ENCODE measurements at regions not wholly inside any gene's neighbourhood (a gene's known extent, or its start where the extent isn't known, plus 50 kb on each side); places are given as distances from the start of the nearest gene placed in this dataset.

DNA sequence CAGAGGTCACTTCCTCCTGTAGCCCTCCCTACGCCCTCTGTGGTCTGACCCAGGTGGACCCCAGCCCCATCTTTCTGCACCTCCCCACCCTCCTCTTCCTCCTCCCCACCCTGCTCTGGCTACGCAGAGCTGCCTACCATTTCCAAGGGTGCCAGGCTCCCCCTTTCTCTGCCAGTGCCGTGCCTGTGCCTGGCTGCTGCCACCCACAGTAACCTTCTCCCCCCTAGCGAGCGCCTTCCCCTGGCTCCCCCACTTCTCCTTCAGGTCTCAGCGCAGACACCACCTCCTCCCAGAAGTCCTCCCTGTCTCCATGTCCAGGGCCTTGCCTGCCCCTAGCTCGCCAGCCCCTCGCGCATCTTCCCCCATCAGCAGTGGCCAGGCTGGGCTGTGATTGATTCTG is 471.5 kb downstream of the PTPRU start:
- no peaks in the 10 kb centered on the region for H3K36me3 Mint-ChIP-seq (ENCODE audit: low read depth)
- H3K4me3 Mint-ChIP-seq = no peak overlapping the region
- no peaks in the 10 kb centered on the region for H3K9me3 Mint-ChIP-seq
- H3K27me3 Mint-ChIP-seq = peaks cover 26% of the 10 kb centered on the region
- H3K27ac Mint-ChIP-seq = no peak overlapping the region
- intact Hi-C loops (cut with micrococcal nuclease) = no loop called here
- H3K4me1 Mint-ChIP-seq (ENCODE audit: low read depth) = peaks cover 46% of the 10 kb centered on the region

DNA sequence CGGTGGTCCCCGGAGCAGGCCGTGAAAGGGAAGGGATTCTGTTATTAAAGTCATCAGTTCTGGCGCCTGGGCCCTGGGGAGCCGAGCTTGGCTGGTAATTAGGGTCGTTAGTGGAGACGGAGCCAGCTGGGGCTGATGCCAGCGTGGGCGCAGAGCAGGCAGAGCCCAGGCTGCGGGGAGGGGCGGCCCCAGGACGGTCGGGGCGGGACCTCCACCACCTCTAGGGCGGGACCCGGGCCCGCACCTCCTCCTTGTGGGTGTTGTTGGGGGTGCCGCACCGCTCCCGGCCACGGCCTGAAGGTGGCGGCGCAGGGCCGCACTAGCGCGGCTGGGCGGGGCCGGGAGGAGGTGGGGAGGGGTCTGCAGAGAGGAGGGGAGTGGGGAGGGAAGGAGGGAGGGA is 470.6 kb downstream of the PTPRU start:
- Mint-ChIP-seq H3K36me3 (ENCODE audit: low read depth) (no peaks in the 10 kb centered on the region), H3K4me1 (ENCODE audit: low read depth) (peaks cover 37% of the 10 kb centered on the region), H3K9me3 (no peaks in the 10 kb centered on the region), H3K4me3 (no peak overlapping the region), H3K27ac (no peak overlapping the region), H3K27me3 (peaks cover 28% of the 10 kb centered on the region)
- intact Hi-C loops (cut with micrococcal nuclease) = no loop called here

DNA sequence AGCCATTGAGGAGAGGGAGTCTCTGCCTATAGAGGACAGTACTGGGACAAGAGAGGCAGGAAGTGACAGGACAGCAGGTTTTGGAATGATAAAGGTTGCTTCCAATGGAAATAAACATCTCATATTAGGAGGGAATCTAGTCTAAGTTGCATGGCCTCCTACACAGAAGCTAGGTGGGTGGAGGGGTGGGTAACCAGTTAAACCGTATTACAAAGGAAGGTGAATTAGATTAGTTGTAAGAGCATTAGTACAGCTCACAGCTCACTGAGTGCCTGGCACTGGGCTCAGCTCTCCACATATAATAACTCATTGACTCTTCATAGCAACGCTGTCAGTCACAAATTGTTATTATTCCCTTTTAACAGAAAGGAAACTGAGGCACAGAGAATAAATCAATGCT is 468.1 kb downstream of the PTPRU start:
- intact Hi-C loops (cut with micrococcal nuclease) = no loop called here
- no peaks in the 10 kb centered on the region for H3K36me3 Mint-ChIP-seq (ENCODE audit: low read depth)
- H3K4me3 Mint-ChIP-seq = no peak overlapping the region
- H3K27ac Mint-ChIP-seq = no peak overlapping the region
- peaks cover 28% of the 10 kb centered on the region for H3K27me3 Mint-ChIP-seq
- no peaks in the 10 kb centered on the region for H3K9me3 Mint-ChIP-seq
- H3K4me1 Mint-ChIP-seq (ENCODE audit: low read depth) = peaks cover 17% of the 10 kb centered on the region

DNA sequence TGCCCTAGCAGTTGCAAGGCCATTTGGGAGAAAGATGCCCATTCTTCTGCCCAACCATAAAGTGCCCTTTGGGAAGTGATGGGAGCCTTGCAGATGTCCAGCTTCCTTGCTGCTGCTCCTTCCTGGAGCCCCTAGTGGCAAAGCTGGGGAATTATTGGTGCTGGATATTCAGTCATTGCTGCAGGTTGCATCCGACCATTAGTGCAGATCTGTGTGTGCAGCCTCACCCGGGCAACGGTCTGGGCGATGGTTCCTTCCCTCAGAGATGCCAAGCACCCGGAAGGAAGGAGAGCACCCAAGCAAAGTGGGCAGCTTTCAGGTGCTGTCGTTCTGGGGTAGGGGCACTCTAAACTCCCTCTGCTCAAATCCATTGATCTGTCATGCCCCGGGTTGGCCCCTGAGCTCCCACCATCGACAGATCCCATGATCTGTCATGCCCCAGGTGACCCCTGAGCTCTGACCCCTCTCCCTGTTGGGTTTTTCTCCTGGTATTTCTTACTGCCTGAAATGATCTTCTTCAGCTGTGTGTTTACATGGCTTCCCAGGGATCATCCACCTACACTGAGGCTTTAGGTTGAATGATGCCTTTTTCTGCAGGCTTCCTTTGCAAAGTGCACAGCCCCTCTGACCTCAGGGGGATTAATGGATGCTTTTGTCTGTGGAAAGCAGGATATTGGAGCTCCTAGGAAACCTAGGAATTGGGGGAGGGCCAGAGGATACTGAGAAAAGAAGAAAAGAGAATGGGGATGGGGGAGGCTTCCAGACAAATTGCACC is 467.5 kb downstream of the PTPRU start:
- H3K4me3 Mint-ChIP-seq = no peak overlapping the region
- H3K27me3 Mint-ChIP-seq = peaks cover 30% of the 10 kb centered on the region
- H3K36me3 Mint-ChIP-seq (ENCODE audit: low read depth) = no peaks in the 10 kb centered on the region
- peaks cover 10% of the 10 kb centered on the region for H3K4me1 Mint-ChIP-seq (ENCODE audit: low read depth)
- intact Hi-C loops (cut with micrococcal nuclease) = no loop called here
- H3K27ac Mint-ChIP-seq = no peak overlapping the region
- no peaks in the 10 kb centered on the region for H3K9me3 Mint-ChIP-seq

DNA sequence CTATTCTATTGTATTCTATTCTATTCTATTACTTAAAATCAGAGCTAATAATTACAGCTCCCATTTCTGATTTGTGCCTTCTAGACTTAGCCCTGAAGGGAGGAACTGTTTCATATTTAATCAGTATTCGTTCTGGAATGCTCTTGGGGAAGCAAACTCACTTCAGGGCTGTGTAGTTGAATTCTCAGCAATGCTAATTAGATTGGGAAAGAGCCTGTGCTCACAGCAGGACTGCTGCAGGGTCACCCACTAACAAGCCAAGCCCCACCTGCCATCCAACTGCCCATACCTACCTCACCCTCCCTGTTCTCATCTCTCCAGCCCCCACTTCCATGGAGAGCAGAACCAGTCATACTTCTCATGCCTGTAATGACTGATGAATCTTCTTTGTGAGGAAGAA is 464.2 kb downstream of the PTPRU start:
- Mint-ChIP-seq H3K4me3 (no peak overlapping the region), H3K27me3 (peaks cover 16% of the 10 kb centered on the region), H3K9me3 (no peaks in the 10 kb centered on the region), H3K36me3 (ENCODE audit: low read depth) (no peaks in the 10 kb centered on the region), H3K4me1 (ENCODE audit: low read depth) (no peaks in the 10 kb centered on the region), H3K27ac (no peak overlapping the region)
- intact Hi-C loops (cut with micrococcal nuclease) = no loop called here

DNA sequence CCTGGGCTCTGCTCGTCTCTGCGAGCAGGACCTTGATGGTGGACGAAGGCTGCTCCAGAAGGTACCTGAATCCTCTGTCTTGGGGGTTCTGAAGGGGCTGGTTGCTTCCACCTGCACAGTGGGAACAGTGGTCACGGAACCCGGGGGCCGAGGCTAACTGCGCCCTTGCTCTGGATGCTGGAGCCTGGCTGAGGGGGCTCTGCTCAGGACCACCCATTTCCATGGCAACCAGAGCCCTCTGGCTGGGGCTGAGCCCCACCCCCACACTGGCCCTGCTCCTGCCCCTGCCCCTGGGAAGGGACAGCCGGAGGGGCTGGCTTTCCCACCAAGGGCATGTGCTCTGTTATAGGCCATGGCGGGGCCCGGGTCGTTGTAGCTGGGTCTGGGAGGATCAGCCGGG is 462.3 kb downstream of the PTPRU start:
- Mint-ChIP-seq H3K4me3 (no peak overlapping the region), H3K9me3 (no peaks in the 10 kb centered on the region), H3K27ac (no peak overlapping the region), H3K36me3 (ENCODE audit: low read depth) (no peaks in the 10 kb centered on the region), H3K4me1 (ENCODE audit: low read depth) (no peaks in the 10 kb centered on the region), H3K27me3 (peaks cover 4% of the 10 kb centered on the region)
- intact Hi-C loops (cut with micrococcal nuclease) = no loop called here

DNA sequence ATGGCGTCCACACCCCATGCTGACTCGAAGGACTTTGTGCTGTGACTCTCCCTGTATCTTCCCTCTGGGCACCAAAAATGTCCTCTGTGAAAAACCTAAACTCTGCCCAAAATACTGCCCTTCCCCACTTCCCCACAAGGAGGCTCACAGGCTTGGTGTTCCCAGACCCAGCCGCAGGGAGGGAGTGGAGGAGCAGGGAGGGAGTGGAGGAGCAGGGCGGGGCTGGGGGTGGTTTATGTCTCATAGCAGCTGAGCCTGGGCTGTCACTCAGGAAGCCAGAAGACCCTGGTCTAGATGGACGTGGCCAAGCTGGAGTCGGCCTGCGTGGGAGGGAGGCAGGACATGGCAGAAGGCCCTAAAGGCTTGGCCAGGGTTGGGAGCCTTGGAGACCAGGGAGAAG is 461.7 kb downstream of the PTPRU start:
- Mint-ChIP-seq H3K4me3 (no peak overlapping the region), H3K4me1 (ENCODE audit: low read depth) (no peaks in the 10 kb centered on the region), H3K9me3 (no peaks in the 10 kb centered on the region), H3K36me3 (ENCODE audit: low read depth) (no peaks in the 10 kb centered on the region), H3K27ac (no peak overlapping the region), H3K27me3 (peaks cover 4% of the 10 kb centered on the region)
- intact Hi-C loops (cut with micrococcal nuclease) = no loop called here

DNA sequence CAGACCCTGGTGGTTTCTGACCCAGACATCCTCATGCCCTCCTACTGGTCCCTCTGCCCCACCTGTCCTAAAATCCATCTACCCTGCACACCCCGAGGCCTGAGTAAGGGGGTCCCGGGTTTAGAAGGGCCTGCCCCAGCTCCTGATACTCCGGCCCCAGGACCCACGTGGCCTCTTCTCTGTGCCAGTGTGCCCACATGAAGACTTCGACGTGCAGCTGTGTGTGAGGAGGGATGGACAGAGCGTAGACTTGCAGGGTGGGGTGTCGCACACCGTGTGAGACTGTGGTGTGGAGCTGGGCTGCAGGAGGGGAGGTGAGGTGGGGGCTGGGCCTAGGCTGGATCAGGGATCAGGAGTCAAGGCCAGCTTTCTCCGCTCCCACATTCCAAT is 461.1 kb downstream of the PTPRU start:
- Mint-ChIP-seq H3K27me3 (peaks cover 4% of the 10 kb centered on the region), H3K4me1 (ENCODE audit: low read depth) (no peaks in the 10 kb centered on the region), H3K9me3 (no peaks in the 10 kb centered on the region), H3K27ac (no peak overlapping the region), H3K4me3 (no peak overlapping the region), H3K36me3 (ENCODE audit: low read depth) (no peaks in the 10 kb centered on the region)
- intact Hi-C loops (cut with micrococcal nuclease) = no loop called here

DNA sequence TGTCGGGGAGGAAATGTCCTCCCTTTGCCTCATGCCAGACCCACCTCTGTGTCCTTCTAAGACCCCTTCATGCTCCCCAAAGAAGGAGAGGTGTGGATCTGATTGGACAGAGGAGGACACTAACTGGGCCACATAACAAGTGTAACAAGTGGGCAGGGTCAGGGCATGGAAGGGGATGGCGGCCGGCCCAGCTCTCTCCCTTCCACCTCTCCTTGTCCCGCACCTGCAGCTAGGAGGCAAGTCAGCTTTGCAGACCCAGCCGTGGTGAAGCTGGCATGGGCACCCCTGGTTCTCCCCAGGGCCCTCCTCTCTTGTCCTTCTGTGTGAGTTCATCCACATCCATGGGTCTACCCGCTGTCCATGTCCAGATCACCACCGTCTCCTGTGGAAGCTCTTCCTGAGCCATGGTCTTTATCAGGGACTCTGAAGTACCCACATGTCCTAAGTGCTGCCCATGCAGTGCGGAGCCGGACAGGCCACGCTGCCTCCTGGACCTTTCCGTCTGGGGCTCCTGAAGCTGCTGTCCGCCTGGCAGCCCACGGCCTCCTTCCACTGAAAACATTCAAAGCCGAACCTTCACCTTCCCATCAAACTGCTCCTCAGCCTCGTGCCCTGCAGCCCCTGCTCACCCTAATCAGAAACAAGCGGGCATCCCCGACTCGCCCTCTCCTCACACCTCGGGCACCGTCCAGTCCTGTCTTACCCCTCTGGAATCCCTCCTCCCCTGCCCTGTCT is 460.5 kb downstream of the PTPRU start:
- intact Hi-C loops (cut with micrococcal nuclease) = no loop called here
- Mint-ChIP-seq H3K4me3 (no peak overlapping the region), H3K27me3 (peaks cover 2% of the 10 kb centered on the region), H3K9me3 (no peaks in the 10 kb centered on the region), H3K27ac (no peak overlapping the region), H3K36me3 (ENCODE audit: low read depth) (no peaks in the 10 kb centered on the region), H3K4me1 (ENCODE audit: low read depth) (peaks cover 5% of the 10 kb centered on the region)

DNA sequence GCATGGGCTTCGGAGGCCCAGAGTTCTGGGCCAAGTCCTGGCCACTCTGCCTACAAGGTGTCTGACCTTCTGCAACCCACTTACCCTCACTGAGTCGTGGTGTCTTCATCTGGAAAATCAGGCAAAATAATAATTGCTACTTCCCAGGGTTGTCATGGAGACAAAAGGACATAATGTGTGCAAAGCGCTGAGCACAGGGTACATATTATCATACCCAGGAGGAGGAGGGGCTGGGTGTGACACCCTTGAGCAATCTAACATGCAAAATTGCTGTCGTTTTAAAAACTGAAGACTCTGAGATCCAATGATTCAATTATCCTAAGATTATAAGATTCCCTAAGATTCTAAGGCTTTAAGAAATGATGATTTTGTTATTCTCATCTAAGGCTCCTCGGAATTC is 459.5 kb downstream of the PTPRU start:
- H3K27ac Mint-ChIP-seq = no peak overlapping the region
- H3K4me3 Mint-ChIP-seq = no peak overlapping the region
- intact Hi-C loops (cut with micrococcal nuclease) = no loop called here
- no peaks in the 10 kb centered on the region for H3K9me3 Mint-ChIP-seq
- peaks cover 2% of the 10 kb centered on the region for H3K27me3 Mint-ChIP-seq
- H3K4me1 Mint-ChIP-seq (ENCODE audit: low read depth) = peaks cover 5% of the 10 kb centered on the region
- H3K36me3 Mint-ChIP-seq (ENCODE audit: low read depth) = no peaks in the 10 kb centered on the region

DNA sequence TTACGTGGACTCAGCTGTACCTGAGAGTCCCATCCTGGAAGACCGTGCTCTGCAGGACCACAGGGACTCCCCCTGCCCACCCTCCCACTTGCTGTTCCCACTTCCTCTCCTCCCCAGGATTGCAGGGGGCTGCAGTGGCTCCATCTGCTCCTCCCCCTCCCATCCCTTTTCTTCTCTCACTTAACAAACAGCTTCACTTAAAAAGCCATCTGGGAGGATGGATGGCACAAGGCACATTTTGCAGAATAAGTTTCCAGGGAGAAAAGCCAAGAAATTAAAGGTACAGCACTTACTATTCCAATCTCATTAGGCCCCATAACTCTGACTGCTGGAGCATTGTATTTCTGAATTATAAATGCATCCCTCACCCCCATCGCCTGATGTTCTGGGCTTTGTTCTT is 458.7 kb downstream of the PTPRU start:
- Mint-ChIP-seq H3K9me3 (no peaks in the 10 kb centered on the region), H3K36me3 (ENCODE audit: low read depth) (no peaks in the 10 kb centered on the region), H3K27me3 (peaks cover 2% of the 10 kb centered on the region), H3K27ac (no peak overlapping the region), H3K4me3 (no peak overlapping the region), H3K4me1 (ENCODE audit: low read depth) (peaks cover 5% of the 10 kb centered on the region)
- intact Hi-C loops (cut with micrococcal nuclease) = no loop called here

DNA sequence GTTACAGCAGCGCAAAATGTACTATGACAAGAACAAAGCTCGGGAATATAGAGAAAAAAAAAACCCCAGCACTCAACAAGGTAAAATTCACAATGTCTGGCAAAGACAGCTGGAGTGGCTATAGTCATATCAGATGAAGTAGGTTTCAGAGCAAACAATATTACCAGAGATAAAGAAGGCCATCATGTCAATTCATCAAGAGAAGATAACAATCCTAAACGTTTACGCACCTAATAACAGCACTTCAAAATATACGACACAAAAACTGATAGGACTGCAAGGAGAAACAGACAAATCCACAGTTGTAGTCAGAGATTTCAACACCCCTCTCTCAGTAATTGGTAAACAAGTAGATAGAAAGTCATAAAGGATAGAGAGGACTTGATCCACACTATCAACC is 455.2 kb downstream of the PTPRU start:
- Mint-ChIP-seq H3K9me3 (no peaks in the 10 kb centered on the region), H3K4me3 (no peak overlapping the region), H3K4me1 (ENCODE audit: low read depth) (peaks cover 5% of the 10 kb centered on the region), H3K27me3 (peaks cover 15% of the 10 kb centered on the region), H3K27ac (no peak overlapping the region), H3K36me3 (ENCODE audit: low read depth) (no peaks in the 10 kb centered on the region)
- intact Hi-C loops (cut with micrococcal nuclease) = no loop called here

DNA sequence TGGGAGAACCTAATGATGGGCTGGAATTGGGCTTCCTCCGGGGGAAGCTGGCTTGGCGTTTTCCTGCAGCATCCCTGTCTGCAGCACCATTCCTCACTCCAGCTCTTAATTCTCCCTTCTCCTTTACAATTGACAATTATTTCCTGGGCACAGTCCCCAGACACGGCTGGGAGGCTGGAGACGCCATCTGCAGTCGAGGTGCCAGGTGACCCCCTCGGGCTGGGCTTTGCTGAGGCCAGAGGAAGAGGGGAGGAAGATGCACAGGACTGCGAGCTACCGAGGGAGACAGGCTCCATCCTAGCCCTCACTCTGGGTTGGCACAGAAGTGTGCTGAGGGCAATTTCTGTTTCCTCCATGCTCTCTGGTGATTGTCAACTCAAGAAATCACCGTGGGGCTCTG is 453.8 kb downstream of the PTPRU start:
- no peaks in the 10 kb centered on the region for H3K9me3 Mint-ChIP-seq
- no peak overlapping the region for H3K27ac Mint-ChIP-seq
- H3K27me3 Mint-ChIP-seq = peaks cover 18% of the 10 kb centered on the region
- H3K36me3 Mint-ChIP-seq (ENCODE audit: low read depth) = no peaks in the 10 kb centered on the region
- intact Hi-C loops (cut with micrococcal nuclease) = no loop called here
- H3K4me3 Mint-ChIP-seq = no peak overlapping the region
- peaks cover 5% of the 10 kb centered on the region for H3K4me1 Mint-ChIP-seq (ENCODE audit: low read depth)

DNA sequence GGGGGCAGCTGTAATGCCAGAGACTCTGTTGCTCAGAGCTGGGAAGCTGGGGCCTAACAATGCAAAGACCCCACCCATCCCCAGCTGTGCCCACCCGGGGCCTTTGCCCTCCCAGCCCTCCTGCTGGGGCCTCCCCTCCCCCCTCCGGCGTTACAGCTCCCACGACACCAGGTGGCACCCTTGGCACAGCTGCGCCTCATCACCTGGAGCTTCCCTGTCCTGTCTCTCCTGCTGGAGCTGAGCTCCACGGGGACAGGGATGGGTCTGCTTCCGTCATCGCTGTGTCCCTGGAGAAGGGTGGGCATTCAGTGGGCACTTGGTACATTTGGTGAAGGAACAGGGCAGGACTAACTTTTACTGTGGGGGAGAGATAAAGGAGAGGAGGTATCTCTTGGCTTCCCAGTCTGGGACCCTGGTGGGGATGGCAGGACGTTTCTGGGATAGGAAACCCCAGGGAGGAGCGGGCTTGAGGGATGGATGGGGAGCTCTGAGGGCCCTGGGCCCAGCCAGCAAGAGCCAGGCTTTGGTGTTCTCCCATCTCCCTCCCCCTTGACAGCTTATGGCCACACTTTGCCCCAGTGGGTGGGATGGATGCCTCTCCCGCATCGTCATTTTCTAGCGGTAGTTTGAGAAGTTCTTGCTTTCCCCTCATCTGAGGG is 453.2 kb downstream of the PTPRU start:
- no peaks in the 10 kb centered on the region for H3K36me3 Mint-ChIP-seq (ENCODE audit: low read depth)
- no peak overlapping the region for H3K27ac Mint-ChIP-seq
- H3K9me3 Mint-ChIP-seq = no peaks in the 10 kb centered on the region
- no peak overlapping the region for H3K4me3 Mint-ChIP-seq
- intact Hi-C loops (cut with micrococcal nuclease) = no loop called here
- peaks cover 5% of the 10 kb centered on the region for H3K4me1 Mint-ChIP-seq (ENCODE audit: low read depth)
- peaks cover 18% of the 10 kb centered on the region for H3K27me3 Mint-ChIP-seq

All from dendritic cell treated with granulocyte-macrophage colony-stimulating factor and Interleukin-4, amounts not matched to agents 40 ng/mL and 50 ng/mL, for 4 days (primary cell).